ENCODE measurements at regions not wholly inside any gene's neighbourhood (a gene's known extent, or its start where the extent isn't known, plus 50 kb on each side); places are given as distances from the start of the nearest gene placed in this dataset.

DNA sequence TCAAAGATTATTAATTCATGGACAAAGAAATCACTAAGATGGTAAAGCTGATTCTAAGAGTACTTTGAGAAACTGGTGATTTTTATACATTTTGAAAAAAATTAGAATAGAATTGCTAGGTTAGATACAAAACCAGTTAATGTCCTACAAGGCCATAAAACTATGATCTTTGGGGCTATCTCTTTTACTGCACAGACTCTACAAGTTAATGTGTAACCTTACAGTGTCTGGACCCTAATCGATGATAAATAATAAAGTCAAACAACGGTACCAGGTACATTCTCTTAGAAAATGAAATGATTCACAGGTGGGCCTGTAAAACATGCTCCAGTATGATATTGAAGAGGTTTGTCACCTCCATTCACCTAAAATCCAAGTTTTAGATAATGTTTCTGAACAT is 199.8 kb upstream of the LYZL1 start:
- Mint-ChIP-seq H3K36me3 (ENCODE audit: low read depth) (no peaks in the 10 kb centered on the region; the same call in 1 of the 3 replicates), H3K4me1 (no peaks in the 10 kb centered on the region), H3K9me3 (peaks cover 11% of the 10 kb centered on the region; the same call in 2 of the 3 replicates), H3K4me3 (no peak overlapping the region), H3K27ac (no peak overlapping the region), H3K27me3 (ENCODE audit: insufficient read depth, low read depth, poor library complexity) (peaks cover 2% of the 10 kb centered on the region)
- H4K20me1 ChIP-seq (replicated peaks; ENCODE audit: insufficient read depth), result no peaks in the 10 kb centered on the region
- no peaks in the 10 kb centered on the region for H3F3A ChIP-seq (replicated peaks; ENCODE audit: low read depth)
- ATAC-seq (no peak), DNase-seq (ENCODE audit: low spot score) (no peak)
- H3K4me2 ChIP-seq, result no peak overlapping the region
- TF ChIP-seq EZH2phosphoT487 (IDR thresholded peaks at IDR 0.05; ENCODE audit: unreplicated experiment), result no peak
- H3K27me3 ChIP-seq (ENCODE audit: insufficient read depth), result no peaks in the 10 kb centered on the region
- no peak overlapping the region for H2AFZ ChIP-seq
- H3K9me2 ChIP-seq (ENCODE audit: insufficient read depth), result peaks cover 19% of the 10 kb centered on the region; the same call in 1 of the 2 replicates
- no peaks in the 10 kb centered on the region for H3K79me2 ChIP-seq (replicated peaks; ENCODE audit: insufficient read depth)
- H3K4me3 ChIP-seq, result no peak overlapping the region
- no peaks in the 10 kb centered on the region for H3K36me3 ChIP-seq (ENCODE audit: insufficient read depth)
- H3K27ac ChIP-seq (ENCODE audit: low read depth), result no peak overlapping the region
- H3K4me1 ChIP-seq (ENCODE audit: insufficient read depth), result no peaks in the 10 kb centered on the region

DNA sequence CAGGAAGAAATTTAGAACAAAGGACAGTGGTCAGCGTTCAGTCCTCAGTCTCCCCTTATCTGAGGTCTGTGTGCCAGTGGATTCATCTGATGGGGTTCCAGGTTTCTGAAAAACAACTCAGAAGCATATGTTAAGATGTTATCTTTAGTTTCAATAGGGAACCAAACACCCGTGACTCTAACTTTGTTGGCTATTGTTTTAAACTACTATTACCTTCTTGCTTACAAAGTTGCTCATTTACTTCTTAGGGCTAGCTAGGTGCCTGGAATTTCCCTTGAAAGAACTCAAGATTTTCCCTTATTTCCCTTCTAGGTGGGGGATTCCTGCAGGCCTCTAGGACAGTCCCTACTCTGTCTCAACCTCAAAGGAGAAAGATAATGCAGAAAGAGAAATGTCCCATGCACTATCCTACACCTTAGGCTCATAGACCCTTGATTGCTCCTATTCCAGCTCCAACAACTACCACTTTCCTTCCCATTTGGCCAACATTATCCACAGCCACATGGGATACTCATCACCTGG is 192.5 kb upstream of the LYZL1 start:
- Histone ChIP-seq H3K36me3 (ENCODE audit: insufficient read depth) (no peaks in the 10 kb centered on the region), H3K4me1 (ENCODE audit: insufficient read depth) (no peaks in the 10 kb centered on the region), H3K27me3 (ENCODE audit: insufficient read depth) (no peaks in the 10 kb centered on the region), H3K4me3 (no peak overlapping the region), H2AFZ (peak overlapping the region; percentile 84), H3K4me2 (no peak overlapping the region), H3K27ac (ENCODE audit: low read depth) (no peak overlapping the region), H3K79me2 (replicated peaks; ENCODE audit: insufficient read depth) (no peaks in the 10 kb centered on the region), H3K9me2 (ENCODE audit: insufficient read depth) (peaks cover 11% of the 10 kb centered on the region; the same call in 1 of the 2 replicates), H4K20me1 (replicated peaks; ENCODE audit: insufficient read depth) (no peaks in the 10 kb centered on the region), H3F3A (replicated peaks; ENCODE audit: low read depth) (no peaks in the 10 kb centered on the region)
- H3K4me3 Mint-ChIP-seq, result no peak overlapping the region
- H3K27ac Mint-ChIP-seq, result no peak overlapping the region
- H3K9me3 Mint-ChIP-seq, result peaks cover 9% of the 10 kb centered on the region; the same call in 2 of the 3 replicates
- ATAC-seq (no peak), DNase-seq (ENCODE audit: low spot score) (no peak)
- H3K36me3 Mint-ChIP-seq (ENCODE audit: low read depth), result no peaks in the 10 kb centered on the region
- peaks cover 5% of the 10 kb centered on the region for H3K4me1 Mint-ChIP-seq
- H3K27me3 Mint-ChIP-seq (ENCODE audit: insufficient read depth, low read depth, poor library complexity), result peaks cover 2% of the 10 kb centered on the region
- TF ChIP-seq ZNF114 (CRISPR knock-in tag; IDR thresholded peaks at IDR 0.05) (no peak), STAT1 (IDR thresholded peaks at IDR 0.05; ENCODE audit: unreplicated experiment) (no peak), CREB1 (CRISPR knock-in tag; IDR thresholded peaks at IDR 0.05; ENCODE audit: low read depth) (no peak), ZNF331 (CRISPR knock-in tag; IDR thresholded peaks at IDR 0.05; ENCODE audit: low read depth) (no peak), NANOG (IDR thresholded peaks at IDR 0.05; ENCODE audit: borderline replicate concordance) (no peak)
- TF ChIP-seq, protein P1, sequence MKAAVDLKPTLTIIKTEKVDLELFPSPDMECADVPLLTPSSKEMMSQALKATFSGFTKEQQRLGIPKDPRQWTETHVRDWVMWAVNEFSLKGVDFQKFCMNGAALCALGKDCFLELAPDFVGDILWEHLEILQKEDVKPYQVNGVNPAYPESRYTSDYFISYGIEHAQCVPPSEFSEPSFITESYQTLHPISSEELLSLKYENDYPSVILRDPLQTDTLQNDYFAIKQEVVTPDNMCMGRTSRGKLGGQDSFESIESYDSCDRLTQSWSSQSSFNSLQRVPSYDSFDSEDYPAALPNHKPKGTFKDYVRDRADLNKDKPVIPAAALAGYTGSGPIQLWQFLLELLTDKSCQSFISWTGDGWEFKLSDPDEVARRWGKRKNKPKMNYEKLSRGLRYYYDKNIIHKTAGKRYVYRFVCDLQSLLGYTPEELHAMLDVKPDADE (IDR thresholded peaks at IDR 0.05), result no peak
- TF ChIP-seq, protein P2, sequence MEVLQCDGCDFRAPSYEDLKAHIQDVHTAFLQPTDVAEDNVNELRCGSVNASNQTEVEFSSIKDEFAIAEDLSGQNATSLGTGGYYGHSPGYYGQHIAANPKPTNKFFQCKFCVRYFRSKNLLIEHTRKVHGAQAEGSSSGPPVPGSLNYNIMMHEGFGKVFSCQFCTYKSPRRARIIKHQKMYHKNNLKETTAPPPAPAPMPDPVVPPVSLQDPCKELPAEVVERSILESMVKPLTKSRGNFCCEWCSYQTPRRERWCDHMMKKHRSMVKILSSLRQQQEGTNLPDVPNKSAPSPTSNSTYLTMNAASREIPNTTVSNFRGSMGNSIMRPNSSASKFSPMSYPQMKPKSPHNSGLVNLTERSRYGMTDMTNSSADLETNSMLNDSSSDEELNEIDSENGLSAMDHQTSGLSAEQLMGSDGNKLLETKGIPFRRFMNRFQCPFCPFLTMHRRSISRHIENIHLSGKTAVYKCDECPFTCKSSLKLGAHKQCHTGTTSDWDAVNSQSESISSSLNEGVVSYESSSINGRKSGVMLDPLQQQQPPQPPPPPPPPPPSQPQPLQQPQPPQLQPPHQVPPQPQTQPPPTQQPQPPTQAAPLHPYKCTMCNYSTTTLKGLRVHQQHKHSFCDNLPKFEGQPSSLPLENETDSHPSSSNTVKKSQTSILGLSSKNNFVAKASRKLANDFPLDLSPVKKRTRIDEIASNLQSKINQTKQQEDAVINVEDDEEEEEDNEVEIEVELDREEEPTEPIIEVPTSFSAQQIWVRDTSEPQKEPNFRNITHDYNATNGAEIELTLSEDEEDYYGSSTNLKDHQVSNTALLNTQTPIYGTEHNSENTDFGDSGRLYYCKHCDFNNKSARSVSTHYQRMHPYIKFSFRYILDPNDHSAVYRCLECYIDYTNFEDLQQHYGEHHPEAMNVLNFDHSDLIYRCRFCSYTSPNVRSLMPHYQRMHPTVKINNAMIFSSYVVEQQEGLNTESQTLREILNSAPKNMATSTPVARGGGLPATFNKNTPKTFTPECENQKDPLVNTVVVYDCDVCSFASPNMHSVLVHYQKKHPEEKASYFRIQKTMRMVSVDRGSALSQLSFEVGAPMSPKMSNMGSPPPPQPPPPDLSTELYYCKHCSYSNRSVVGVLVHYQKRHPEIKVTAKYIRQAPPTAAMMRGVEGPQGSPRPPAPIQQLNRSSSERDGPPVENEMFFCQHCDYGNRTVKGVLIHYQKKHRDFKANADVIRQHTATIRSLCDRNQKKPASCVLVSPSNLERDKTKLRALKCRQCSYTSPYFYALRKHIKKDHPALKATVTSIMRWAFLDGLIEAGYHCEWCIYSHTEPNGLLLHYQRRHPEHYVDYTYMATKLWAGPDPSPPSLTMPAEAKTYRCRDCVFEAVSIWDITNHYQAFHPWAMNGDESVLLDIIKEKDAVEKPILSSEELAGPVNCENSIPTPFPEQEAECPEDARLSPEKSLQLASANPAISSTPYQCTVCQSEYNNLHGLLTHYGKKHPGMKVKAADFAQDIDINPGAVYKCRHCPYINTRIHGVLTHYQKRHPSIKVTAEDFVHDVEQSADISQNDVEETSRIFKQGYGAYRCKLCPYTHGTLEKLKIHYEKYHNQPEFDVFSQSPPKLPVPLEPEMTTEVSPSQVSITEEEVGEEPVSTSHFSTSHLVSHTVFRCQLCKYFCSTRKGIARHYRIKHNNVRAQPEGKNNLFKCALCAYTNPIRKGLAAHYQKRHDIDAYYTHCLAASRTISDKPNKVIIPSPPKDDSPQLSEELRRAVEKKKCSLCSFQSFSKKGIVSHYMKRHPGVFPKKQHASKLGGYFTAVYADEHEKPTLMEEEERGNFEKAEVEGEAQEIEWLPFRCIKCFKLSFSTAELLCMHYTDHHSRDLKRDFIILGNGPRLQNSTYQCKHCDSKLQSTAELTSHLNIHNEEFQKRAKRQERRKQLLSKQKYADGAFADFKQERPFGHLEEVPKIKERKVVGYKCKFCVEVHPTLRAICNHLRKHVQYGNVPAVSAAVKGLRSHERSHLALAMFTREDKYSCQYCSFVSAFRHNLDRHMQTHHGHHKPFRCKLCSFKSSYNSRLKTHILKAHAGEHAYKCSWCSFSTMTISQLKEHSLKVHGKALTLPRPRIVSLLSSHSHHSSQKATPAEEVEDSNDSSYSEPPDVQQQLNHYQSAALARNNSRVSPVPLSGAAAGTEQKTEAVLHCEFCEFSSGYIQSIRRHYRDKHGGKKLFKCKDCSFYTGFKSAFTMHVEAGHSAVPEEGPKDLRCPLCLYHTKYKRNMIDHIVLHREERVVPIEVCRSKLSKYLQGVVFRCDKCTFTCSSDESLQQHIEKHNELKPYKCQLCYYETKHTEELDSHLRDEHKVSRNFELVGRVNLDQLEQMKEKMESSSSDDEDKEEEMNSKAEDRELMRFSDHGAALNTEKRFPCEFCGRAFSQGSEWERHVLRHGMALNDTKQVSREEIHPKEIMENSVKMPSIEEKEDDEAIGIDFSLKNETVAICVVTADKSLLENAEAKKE (CRISPR knock-in tag; IDR thresholded peaks at IDR 0.05), result no peak
- TF ChIP-seq, protein P3, sequence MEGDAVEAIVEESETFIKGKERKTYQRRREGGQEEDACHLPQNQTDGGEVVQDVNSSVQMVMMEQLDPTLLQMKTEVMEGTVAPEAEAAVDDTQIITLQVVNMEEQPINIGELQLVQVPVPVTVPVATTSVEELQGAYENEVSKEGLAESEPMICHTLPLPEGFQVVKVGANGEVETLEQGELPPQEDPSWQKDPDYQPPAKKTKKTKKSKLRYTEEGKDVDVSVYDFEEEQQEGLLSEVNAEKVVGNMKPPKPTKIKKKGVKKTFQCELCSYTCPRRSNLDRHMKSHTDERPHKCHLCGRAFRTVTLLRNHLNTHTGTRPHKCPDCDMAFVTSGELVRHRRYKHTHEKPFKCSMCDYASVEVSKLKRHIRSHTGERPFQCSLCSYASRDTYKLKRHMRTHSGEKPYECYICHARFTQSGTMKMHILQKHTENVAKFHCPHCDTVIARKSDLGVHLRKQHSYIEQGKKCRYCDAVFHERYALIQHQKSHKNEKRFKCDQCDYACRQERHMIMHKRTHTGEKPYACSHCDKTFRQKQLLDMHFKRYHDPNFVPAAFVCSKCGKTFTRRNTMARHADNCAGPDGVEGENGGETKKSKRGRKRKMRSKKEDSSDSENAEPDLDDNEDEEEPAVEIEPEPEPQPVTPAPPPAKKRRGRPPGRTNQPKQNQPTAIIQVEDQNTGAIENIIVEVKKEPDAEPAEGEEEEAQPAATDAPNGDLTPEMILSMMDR (conservative IDR thresholded peaks at IDR 0.05; ENCODE audit: low read depth in 2 of 2), result no peak

All from GM23338 (cell line).